GM12878 (cell line): ENCODE measurements at regions not wholly inside any gene's neighbourhood (a gene's known extent, or its start where the extent isn't known, plus 50 kb on each side); places are given as distances from the start of the nearest gene placed in this dataset.

Experiments used
- CHD1 ChIP-seq: IDR thresholded peaks from 2 replicates; pipeline ENCODE4 v1.6.1; 2012; ENCODE audit warnings: low read depth, low read length, improper control_type of control experiment
- CTCF ChIP-seq, 3 experiments: IDR thresholded peaks in 2 of 3; conservative IDR thresholded peaks in 1 of 3; 2 replicates each; pipeline ENCODE4 v1.5.1; 2011; ENCODE audit warnings: low read depth in 3 of 3, low read length in 3 of 3, mild to moderate bottlenecking in 3 of 3, control low read depth in 2 of 3, moderate library complexity in 2 of 3, inconsistent platforms in 1 of 3, mixed read lengths in 1 of 3; ENCODE audit not compliant: control insufficient read depth in 2 of 3, insufficient read depth in 1 of 3; ENCODE audit errors: extremely low read depth in 1 of 3
- HDGF ChIP-seq: fragments of 450-650 bp; IDR thresholded peaks from 2 replicates; pipeline ENCODE4 v1.6.1; 2016; ENCODE audit warnings: antibody characterized with exemption
- IKZF1 ChIP-seq: fragments of 450-650 bp; conservative IDR thresholded peaks from 2 replicates; pipeline ENCODE4 v1.6.1; 2017; ENCODE audit warnings: antibody characterized with exemption, mild to moderate bottlenecking
- MEF2A ChIP-seq: IDR thresholded peaks from 2 replicates; pipeline ENCODE4 v1.6.1; 2011; ENCODE audit warnings: low read depth, mild to moderate bottlenecking, low read length, moderate library complexity; ENCODE audit not compliant: insufficient read depth
- MYC ChIP-seq: IDR thresholded peaks from 2 replicates; pipeline ENCODE4 v1.6.1; 2011; ENCODE audit warnings: mild to moderate bottlenecking, low read length, moderate library complexity, inconsistent platforms; ENCODE audit not compliant: insufficient read depth, insufficient replicate concordance, insufficient read length, severe bottlenecking
- POLR2A ChIP-seq: IDR thresholded peaks from 2 replicates; pipeline ENCODE4 v1.6.1; 2011; ENCODE audit warnings: low read depth, mild to moderate bottlenecking, low read length
- POLR2AphosphoS5 ChIP-seq: IDR thresholded peaks from 2 replicates; pipeline ENCODE4 v1.6.1; 2011; ENCODE audit warnings: mild to moderate bottlenecking, low read length, inconsistent platforms
- RFX5 ChIP-seq: IDR thresholded peaks from 2 replicates; pipeline ENCODE4 v1.6.1; 2011; ENCODE audit warnings: low read depth, low read length, improper control_type of control experiment
- SP1 ChIP-seq: IDR thresholded peaks from one replicate; pipeline ENCODE4 v1.6.1; 2011; ENCODE audit warnings: low read depth, low read length
- SREBF1 ChIP-seq: IDR thresholded peaks from 2 replicates; pipeline ENCODE4 v1.6.1; 2012; ENCODE audit warnings: mild to moderate bottlenecking, low read length
- TAF1 ChIP-seq: IDR thresholded peaks from 2 replicates; pipeline ENCODE4 v1.6.1; 2011; ENCODE audit warnings: mild to moderate bottlenecking, low read depth, low read length, borderline replicate concordance
- TBL1XR1 ChIP-seq: IDR thresholded peaks from 2 replicates; pipeline ENCODE4 v1.6.1; 2012; ENCODE audit warnings: low read depth, low read length, improper control_type of control experiment

GRCh38 chr12:70117670-70118069, 125.6 kb upstream of the CNOT2 start:
- TF ChIP-seq MYC (no peak), CTCF (IDR thresholded peaks at IDR 0.05 in 2 of 3, conservative IDR thresholded peaks at IDR 0.05 in 1 of 3; ENCODE audit: control insufficient read depth in 2 of 3, extremely low read depth in 1 of 3, insufficient read depth in 1 of 3, low read depth in 3 of 3, low read length in 3 of 3) (no peak), SP1 (no peak), TBL1XR1 (no peak), TAF1 (no peak), IKZF1 (no peak), HDGF (no peak), POLR2AphosphoS5 (no peak), POLR2A (no peak), RFX5 (no peak), CHD1 (no peak), SREBF1 (no peak), MEF2A (no peak)
